HG03378 (cell line): ENCODE measurements at regions not wholly inside any gene's neighbourhood (a gene's known extent, or its start where the extent isn't known, plus 50 kb on each side); places are given as distances from the start of the nearest gene placed in this dataset.

Source experiments
- ATAC-seq: cut with Tn5 transposase; IDR thresholded peaks from one replicate; pipeline ENCODE4 v1.9.1; 2021; ENCODE audit warnings: mild to moderate bottlenecking, moderate library complexity; ENCODE audit not compliant: unreplicated experiment

DNA sequence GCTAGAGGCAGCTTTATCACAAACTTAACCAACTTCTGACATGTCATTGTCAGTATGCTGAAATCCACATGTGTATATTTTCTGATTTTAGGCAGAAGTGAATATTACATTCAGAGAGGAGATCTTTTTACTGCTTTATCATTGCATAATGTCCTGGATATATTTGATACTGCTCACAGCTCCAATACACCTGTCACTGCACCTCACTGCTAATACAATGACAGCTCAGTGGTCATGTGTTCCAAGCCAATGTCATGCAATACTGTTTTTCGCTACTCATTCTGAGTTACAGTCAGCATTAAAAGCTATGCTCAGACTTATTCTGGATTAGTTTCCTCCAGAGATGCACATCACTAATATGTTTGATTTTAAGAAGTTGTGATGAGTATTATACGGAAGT, 1604.6 kb downstream of the HACE1 start:
- ATAC-seq, result no peak

DNA sequence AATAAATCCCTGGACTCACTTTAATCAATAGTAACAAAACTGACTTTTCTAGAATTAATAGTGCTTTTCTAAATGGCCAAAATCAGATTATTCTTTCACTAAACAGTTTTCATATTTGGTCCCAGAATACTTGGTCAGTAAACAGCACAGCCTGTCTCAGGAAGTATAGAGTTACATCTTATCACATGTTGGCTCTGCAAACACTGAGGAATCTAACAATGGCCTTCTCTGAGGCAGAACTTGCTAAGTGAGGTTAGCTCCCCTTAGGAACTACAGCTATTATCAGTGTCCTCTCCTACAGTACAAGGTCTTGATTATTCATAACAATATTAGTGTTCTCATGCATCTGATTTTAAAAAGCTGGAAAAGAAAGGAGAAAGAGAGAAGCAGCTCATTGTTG, 1622.8 kb downstream of the HACE1 start:
- ATAC-seq, result no peak

DNA sequence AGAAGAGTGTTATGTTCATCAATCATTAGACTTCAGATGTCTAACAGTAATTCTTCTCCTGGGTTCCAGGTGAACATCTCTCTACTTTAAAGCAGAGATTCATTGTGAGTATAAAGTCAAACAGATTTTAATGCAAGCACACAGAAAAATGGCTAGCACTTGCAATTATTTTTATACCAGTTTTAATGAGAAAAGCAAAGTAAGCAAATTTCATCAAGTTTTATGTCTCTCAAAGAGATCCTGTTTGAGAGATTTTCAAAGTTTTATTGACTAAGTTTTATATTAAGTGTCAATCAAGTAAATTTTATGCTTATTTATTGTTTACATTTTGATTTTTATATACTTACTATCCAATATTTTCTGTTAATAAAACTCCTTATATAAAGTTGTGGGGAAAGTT, 1628.5 kb downstream of the HACE1 start:
- ATAC-seq, result no peak

DNA sequence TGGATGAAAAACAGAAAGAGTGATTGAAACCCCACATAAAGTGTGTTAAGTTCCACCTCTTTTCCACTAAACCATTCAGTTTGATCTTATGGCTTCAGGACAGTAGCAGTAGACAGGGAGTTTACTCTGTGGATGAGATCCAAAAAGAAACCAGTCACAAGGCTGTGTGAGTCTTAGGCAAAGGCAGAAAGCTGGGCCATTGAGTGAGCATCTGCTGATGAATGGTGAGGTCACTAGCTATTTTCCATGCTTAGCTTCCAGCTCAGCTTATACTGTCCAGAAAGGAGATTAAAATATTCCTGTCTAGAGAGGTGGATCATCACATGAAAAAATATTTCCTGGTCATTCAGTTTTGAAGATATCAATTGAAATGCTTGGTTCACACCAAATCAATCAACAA, 1643.9 kb downstream of the HACE1 start:
- no peak for ATAC-seq

GRCh38 chr6:103210686-103211085, 1649.0 kb downstream of the HACE1 start:
- no peak for ATAC-seq

- no peak for ATAC-seq
These were observed 1661.3 kb downstream of the HACE1 start for GRCh38 chr6:103198386-103198785.

GRCh38 chr6:103193413-103193812, 1666.3 kb downstream of the HACE1 start:
- peak; percentile 76 for ATAC-seq

GRCh38 chr6:103191391-103192093, 1668.2 kb downstream of the HACE1 start:
- ATAC-seq, result no peak

- no peak for ATAC-seq
These were observed 1674.9 kb downstream of the HACE1 start for GRCh38 chr6:103184776-103185175.

GRCh38 chr6:103183831-103184411, 1675.8 kb downstream of the HACE1 start:
- ATAC-seq, result no peak

DNA sequence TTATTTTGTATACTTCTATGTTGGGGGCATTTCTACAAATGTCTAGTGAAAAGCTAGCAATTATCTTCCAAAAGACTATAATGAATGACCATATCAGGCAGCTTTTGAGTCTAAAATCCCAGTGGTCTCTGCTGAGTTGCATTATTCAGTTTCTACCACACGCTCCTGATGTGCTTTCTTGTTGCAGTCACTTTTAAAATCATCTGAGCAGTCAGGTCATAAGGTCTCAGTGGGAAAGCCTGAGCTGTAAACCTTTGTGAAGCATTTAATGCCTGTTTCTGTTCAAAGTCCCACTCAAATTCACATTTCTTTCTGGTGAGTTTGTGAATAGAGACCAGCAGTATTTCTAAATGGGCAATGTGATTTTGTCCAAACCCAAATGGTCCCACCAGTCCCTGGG, 1681.5 kb downstream of the HACE1 start:
- ATAC-seq, result no peak

DNA sequence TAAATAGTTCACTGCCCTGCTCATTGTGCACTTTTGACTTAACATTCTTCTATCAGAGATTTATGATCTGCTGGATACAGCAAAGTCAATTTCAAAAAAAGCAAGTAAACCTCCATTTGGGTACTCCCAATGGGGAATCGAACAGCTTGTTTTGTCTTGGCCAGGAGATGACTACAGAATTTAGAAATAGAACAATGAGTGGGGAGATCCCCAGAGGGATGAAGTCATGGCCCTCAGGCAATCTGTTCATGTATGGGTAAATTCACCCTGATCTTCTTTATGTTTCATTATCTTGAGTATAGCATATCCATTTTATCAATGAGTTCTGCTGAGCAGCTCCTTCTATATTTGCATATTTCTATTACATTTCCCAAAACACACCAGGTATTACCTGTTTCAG, 1681.9 kb downstream of the HACE1 start:
- ATAC-seq, result no peak

DNA sequence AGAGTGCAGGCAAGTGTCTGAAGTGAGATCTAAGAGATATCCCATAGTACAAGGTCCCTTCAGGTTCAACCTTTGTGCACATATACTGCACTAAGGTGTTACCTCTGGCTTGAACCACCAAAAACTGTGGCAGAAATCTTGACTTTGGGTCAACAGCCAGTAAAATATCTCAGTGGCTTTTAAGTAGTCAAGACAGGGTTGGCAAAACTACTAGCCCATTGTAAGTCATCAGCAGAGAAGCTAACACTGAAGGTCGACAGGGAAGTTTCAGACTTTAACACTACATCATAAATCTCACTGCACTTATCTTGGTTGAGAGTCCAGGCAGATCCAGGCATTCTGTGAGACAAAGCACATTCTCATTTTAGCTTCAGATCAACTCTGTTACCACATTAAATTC, 1684.7 kb downstream of the HACE1 start:
- ATAC-seq, result no peak

DNA sequence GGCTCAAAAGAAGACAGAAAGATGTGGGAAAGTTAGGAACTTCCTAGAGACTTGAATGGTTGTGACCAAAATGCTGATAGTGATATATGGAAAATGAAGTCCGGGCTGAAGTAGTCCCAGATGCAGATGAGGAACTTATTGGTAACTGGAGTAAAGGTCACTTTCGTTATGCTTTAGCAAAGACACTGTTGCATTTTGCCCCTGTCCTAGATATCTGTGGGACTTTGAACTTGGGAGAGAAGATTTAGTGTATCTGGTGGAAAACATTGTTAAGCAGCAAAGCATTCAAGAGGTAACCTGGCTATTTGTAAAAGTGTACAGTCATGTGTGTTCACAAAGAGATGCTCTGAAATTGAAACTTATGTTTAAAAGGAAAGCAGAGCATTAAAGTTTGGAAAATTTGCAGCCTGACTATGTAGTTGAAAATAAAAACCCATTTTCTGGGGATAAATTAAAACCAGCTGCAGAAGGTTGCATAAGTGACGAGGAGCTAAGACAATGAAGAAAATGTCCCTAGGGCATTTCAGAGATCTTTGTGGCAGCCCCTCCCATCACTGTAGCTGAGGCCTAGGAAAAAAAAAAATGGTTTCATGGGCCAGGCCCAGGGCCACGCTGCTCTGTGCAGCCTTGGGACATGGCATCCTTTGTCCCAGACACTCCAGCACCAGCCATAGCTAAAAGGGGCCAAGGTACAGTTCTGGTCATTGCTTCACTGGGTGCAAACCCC, 1692.2 kb downstream of the HACE1 start:
- no peak for ATAC-seq

- no peak for ATAC-seq
These were observed 1704.7 kb downstream of the HACE1 start for GRCh38 chr6:103154779-103155572.

DNA sequence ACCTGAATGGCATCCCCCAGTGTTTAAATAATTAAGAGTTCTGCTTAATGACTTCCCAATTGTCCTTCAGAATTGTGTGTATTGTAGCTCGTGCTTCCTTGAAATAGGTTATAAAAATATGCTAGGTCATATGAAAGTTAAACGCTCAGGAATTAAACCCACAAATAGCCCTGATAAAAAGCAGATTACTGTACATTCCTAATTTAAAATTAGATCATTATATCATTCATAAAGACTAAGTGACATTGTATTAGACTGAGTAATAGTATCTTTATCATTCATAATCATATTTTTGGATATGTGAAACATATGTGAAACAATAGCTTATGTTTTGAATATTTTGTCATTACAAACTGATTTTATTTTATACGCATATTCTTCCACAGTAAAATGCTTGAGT, 1706.7 kb downstream of the HACE1 start:
- ATAC-seq, result no peak

GRCh38 chr6:103142902-103143301, 1716.8 kb downstream of the HACE1 start:
- no peak for ATAC-seq

- ATAC-seq, result no peak
These were observed 1719.3 kb downstream of the HACE1 start for GRCh38 chr6:103140308-103141027.

- no peak for ATAC-seq
These were observed 1720.3 kb downstream of the HACE1 start for GRCh38 chr6:103139377-103139776.

GRCh38 chr6:103124471-103124870, 1731.0 kb downstream of the GRIK2 start:
- ATAC-seq, result no peak
